NCI-H446 treated with DMSO at 0.1 percent for 48 hours (cell line): ENCODE measurements at regions not wholly inside any gene's neighbourhood (a gene's known extent, or its start where the extent isn't known, plus 50 kb on each side); places are given as distances from the start of the nearest gene placed in this dataset.
A peak's percentile ranks its signal among the peaks of the same experiment; 100 is the strongest.

ENCODE experiments used
- DNase-seq: peaks from one replicate; lab custom pipeline; 2025; lab: John Stamatoyannopoulos, UW

DNA sequence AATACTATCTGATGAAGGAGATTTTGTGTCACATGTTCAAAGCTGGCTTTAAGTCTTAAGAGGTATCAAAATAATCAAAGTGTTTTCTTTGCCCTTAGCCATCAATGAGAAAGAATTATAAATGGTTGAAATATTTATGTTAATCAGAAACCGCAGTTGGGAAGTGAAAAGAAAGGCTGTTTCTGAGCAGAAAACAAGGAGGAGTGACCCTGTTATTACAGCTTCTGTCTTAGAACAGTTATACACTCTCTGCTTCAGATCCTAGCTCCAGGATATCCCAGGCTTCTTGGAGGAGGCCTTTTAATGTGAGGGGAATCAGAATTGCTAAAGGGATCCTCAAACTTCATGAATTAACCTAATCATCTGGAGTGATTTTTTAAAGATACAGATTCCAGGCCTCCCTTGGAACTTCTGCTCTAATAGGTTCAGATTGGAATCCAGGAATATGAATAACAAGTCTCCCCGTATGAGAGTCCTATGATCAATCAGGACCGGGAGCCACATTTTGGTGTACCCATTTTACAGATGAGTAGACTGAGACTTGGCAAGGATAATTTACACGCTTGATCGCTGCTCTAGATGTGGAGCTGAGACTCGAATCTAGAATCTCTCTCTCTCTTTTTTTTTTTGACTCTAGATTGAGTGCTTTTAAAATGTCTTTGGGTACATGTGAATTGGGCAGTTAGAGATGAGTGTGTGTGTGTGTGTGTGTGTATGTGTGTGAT lies 50.8 kb upstream of the JAG1 start:
- no peak for DNase-seq

DNA sequence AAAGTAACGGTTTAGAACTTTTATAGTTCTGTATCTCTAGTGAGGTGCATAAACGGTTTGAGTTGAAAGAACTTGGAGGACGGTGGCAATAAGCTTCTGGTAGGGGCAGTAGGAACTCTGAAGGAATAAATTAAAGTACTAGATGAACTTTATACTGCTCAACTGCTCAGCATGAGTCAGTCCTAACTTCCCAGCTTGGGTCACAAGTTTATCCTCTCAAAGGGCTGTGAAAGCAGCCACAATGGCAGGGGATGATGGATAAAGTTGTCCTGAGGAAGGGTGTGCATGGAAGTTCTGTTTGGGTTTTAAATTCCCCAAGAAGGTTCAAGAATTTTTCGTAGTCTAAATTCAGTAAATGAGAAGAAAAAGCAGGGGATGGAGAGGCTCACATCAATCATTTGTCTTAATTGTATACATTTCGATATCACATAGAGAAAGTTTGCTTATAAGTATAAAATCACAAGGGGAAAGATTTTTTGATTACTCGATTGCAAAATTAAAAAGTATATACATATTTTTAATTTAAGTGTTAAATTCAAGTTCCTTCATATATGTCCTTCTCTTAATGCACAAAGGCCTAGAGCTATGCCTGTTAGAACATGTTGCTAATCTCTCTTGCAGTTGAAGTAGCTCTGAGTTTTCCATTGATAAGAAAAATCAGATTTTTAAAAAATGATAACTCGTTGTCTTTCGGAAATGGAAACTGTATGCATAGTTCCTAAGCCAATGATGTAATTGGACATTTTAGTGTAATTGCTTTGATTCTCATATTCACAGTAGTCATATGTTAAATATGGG lies 55.3 kb upstream of the JAG1 start:
- DNase-seq, result no peak

DNA sequence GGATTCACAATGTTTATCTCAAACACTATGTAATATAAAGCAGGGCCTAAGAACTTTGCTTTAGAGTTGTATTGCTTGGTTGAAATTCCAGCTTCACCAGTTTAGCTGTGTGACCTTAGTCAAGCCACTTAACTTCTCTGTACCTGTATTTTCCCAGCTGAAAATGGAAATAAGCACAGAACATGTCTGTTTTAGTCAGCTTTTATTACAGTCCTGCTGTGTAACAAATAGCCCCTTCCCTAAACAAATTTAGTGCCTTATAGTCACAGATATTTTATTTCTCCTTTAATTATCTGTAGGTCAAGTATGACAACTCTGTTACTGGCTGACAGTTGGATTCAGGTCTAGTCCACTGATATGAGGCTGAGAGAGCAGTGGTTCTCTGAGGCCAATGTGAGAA lies 56.0 kb upstream of the JAG1 start:
- no peak for DNase-seq

DNA sequence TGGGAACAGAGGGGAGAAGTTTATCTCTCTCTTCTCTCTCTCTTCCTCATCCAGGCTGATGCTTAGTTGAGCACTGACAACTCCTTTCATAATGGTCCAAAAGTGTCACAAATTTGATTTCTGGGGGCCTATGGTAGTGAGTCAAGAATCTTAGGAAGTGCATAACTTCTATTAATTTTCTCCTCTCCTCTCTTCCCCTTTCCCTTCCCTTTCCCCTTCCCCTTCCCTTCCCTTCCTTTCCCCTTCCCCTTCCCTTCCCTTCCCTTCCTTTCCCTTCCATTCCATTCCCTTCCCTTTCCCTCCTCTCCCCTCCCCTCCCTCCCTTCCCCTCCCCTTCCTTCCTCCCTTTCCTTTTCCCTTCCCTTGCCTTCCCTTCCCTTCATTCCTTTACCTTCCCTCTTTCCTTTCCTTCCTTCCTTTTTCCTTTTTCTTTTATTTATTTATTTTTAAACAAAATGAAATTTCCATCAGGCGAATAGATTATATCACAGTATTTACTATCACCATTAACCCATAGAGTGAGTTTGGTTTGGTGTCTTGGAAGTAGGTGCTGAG lies 56.9 kb upstream of the JAG1 start:
- no peak for DNase-seq

DNA sequence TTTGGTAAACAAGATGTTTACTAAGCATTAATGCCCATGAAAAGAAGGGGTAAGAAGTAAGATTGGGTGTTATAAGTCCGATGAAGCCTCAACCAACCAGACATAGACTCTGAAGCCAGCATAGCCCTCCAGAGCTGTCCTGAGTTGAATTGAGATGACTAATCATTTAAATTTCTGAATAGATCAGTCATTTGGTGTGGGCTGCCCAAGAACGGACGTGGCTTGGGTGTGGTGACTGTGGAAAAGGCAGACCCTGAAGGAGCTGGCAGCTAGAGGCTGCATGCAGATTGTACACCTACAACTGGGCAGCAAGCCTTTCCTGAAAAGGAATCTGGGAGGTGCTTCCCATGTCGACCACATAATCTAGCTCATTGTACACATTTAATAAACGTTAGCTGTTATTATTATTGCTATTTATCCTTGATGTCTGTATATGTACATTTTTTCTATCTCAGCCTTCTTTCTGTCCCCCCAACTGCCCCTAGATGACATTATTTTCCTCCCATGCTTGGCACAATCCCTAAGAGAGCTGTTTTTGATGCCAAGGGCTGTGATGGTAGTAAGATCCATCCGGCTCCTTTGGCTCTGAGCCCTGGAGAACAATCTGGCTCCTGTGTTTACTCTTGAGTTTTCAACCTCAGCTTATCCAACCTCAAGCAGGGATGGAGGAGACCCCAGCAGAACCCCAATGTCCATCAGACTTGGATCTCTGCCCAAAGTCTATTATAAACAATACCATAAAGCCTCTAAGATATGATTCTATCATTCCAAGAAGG lies 57.6 kb upstream of the JAG1 start:
- DNase-seq, result peak; percentile 88

DNA sequence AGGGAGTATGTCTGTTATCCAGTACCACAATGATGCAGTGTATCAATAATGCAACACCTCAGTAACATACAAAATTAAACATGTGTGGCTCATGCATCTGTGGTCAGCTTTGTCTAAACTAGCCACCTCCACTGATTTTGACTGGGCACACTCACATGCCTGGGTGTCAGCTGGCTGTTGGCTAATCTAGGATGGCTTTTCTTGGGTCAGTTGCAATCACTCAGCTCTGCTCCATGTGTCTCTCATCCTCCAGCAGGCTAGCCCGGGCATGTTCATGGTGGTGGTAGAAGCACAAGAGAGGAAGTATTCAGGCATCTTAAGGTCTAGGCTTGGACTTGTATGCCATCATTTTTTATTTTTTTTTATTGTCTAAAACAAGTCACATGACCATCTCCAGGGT lies 59.3 kb upstream of the JAG1 start:
- DNase-seq, result no peak

DNA sequence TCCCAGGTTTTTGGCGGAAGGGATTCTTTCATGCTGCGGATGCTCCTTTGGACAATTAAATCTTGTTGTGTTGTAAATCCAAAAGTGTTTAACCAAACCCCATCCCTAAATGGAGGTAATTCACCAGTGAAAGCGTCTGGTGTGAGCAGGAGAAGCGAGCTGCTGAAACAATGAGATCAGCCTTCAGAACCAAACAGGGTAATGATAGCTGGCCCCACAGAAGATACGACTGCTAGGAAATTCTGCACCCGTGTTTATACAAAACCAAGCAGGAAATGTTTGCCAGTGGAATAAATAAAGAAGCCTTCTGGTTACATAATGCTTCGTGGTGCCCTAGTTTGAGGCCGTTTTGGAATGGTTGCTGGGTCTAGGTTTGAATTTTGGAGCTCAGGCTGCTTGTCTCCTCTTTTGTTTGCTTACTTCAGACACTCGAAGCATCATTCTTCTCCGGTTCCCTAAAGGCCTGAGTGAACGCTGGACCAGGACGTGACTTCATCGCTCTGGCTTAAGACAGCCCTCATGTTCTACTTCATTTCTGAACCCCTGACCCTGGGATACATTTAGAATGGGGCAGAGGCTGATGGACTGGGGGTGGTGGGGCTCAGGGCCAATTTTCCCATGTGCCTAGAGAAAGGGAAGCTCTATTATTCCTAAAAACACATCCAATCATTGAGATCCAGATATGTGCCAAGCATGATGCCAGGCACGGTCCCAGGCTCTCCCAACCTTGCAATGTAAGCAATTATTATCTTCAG lies 61.6 kb upstream of the JAG1 start:
- DNase-seq, result no peak

DNA sequence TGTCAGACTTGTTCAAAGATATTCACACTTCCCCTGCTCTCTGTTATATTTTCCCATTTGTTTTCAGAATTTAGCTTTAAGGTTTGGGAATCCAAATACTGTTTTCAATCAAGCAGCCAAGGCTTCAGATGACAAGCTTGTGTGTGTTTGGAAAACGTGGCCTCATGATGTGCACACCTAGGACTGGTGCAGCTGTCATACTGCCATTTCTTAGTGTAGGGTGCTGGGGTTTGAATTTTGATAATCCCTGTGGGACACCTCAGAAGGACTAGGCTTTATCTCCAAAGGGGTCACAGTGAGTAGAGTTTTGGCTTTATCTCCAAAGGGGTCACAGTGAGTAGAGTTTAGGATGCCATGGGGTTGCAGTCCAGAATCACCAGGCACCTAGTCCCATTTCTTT lies 65.3 kb upstream of the JAG1 start:
- DNase-seq, result no peak

DNA sequence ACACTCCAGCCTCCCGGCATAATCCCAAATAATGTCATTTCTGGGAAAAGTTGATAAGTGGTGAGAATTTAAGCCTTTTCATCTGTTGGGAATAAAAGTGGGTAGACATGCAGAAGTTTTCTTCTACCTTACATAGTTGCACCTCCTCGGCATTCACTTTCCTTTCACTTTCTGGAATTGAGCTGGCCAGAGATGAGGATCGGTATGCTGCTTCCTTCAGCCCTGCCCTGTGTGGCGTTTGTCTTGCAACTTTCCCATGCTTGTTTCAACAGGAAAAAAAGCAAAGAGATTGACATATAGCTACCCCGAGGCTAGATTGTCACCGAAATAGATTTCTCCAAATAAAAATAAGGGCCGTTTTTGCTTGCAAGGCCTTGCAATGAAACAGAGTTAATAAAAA lies 65.8 kb upstream of the JAG1 start:
- DNase-seq, result no peak

DNA sequence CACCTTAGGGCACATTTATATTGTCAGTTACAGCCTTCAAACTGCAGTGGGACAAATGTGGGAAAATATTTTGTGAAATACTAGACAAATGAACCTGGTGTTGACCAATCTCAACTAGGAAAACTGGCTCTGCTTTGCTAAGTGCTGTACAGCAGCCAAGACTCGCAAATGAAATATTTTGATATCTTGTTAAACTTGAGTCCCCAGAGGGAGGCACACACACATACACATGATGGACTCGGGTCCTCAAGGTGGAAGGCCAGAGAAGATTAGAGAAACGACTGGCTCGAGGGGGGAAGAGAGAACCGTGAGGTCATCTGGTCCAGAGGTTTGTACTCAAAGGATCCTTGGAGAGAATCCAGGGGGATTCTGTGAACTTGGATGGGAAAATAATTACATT lies 67.3 kb upstream of the JAG1 start:
- DNase-seq, result no peak

DNA sequence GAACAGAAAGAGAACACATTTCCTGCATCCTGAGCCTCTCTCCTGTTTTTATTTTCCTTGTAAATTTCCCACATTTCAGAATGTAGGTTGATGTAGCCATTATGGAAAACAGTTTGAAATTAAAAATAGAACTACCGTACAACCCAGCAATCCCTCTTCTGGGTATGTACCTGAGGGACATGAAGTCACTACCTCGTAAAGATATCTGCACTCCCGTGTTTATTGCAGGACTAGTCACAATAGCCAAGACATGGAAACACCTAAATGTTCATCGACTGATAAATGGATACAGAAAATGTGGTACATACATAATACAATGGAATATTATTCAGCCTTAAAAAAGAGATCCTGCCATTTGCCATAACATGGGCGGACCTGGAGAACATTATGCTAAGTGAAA lies 72.0 kb upstream of the JAG1 start:
- no peak for DNase-seq

DNA sequence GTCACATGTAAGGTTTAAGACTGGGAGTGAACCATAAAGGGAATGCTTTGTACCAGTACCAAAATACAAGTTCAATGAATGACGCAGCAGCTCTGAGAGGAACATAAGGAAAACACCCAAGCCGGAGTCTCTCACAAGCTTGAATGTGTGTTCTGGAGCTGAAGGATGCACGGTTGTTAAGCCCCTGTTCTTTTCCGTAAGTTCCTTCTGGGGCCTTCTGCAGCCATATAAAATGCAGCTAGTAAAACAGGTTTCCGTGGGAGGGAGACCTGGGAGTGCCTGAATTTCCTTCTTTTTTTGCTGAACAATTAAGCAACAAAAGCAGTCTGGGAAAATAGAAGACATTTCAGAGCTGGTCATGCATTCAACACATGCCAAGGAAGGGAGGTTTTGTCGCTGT lies 73.2 kb upstream of the JAG1 start:
- DNase-seq, result no peak

DNA sequence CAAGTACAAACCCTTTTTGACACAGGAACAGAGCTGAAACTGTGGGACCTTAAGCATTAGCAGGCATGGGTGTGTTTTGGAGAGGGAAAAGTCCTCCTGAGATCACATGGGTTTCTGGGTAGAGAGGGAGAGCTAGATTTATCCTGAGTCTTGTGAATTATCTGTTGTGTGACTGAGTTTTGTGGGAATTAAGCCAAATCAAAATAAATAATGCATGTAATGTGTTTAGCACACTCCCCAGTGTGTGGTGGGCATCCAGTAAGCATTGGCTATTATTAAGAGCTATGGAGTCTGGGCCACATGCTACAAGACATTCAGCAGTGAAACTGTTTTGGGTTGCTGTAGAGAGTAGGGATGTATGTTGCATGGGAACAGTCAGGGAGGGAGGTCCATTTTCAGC lies 75.3 kb upstream of the JAG1 start:
- no peak for DNase-seq

DNA sequence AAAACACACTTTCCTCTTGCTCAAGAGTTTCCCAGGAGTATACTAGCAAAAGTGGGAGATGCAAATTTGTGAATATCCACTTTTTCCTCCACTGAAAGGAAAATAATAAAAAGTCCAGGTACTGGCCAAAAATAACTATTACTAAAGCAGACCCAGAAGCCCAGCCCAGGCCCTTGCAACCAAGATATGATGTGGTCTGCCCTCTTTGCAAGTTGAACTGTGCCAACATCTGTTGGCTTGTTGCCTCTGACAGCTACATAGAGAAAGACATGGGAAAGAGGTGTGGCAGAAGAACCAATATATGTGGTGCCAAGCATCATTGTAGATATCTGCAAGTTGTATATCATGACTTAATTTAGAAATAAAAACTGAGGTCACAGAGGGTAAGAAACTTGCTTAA lies 78.4 kb upstream of the JAG1 start:
- no peak for DNase-seq

DNA sequence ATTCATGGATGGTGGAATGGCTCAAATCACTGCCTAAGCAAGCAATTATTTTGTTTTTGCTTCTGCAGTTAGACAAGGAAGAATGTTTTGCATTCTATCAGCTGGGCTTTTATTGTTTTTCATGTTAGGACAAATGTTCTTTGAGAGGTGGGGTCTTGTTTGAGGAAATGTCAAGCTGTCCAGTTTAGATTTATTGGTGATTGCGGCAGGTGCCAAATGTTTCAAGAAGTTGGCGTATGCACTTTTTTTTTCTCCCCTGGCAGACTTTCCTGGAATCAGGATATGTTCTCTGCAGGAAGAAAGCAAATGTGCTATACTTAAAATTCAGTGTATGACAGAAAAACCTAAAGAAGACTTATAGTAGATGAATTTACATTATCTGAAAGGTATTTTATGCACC lies 81.0 kb upstream of the JAG1 start:
- DNase-seq, result peak; percentile 9

DNA sequence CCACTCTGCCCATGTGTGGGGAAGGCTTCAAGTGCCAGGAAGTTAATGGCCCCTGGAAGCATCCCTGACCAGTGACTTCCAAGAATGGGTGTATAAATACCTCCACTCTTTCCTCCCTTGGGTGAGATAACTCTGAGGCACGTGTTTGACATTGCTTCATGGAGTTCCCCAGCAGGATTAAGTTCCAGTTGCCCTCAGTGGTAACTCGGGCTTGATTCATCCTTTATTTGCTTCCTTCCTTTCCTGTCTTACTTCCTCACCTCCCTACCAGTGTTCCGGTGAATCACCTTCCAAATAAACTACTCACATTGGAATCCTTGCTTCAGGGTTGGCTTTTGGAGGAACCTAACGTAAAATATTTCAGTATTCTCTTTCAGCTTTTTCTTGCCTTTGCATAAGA lies 84.6 kb upstream of the JAG1 start:
- DNase-seq, result no peak

DNA sequence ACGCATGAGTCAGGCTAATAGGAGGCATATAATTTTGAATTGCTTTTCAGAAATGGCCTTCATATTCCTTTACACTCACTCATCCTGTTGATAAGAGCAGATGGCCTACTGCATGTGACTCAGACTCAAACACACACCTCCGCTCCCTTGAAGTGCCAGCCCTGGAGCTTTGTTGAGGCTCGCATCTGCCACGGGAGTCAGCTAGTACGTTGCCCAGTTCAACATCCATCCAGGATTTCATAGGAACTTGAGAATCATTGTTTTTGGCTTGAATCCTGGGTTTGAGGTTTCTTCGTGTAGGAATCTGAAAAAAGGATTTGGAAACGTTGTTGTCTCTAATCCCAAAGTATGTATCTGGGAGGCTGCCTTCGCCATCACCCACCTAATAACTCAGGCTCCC lies 87.4 kb upstream of the JAG1 start:
- peak; percentile 79 for DNase-seq

DNA sequence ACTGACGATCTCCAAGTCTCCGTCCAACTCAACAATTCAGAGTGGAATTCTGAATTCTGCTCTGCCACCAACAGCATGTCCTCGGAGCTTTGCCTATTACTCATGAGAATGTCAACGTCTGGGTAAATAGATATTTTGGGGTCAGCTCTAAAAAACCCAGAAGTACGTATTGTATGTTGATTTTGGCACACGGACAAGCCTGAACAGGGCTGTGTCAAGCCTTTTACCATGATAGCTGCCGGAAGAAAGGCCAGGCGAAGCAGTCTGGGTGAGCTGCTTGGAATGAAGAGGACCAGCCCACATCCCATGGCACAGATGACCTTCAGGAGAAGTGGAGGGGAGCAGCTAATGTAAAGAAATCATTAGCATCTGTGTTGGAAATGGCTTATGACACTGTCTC lies 88.0 kb upstream of the JAG1 start:
- no peak for DNase-seq

DNA sequence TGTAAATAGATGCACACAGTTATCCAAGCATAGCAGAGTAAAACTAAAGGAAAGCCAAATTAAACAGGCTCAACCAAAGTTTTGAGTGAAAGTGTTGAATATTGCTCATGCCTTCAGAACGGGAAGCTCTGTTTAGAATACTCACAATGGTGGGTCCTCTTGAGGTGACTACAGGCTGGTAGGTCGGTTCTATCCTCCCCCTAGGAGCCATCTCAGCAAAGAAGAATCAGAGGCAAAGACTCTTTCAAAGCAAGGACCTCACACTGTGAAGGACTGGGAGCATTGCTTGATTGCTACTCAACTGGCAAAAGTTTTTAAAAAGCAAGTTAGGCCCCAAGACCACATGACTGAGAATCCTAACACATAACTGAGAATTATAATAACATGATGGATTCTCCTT lies 88.4 kb upstream of the JAG1 start:
- DNase-seq, result no peak

DNA sequence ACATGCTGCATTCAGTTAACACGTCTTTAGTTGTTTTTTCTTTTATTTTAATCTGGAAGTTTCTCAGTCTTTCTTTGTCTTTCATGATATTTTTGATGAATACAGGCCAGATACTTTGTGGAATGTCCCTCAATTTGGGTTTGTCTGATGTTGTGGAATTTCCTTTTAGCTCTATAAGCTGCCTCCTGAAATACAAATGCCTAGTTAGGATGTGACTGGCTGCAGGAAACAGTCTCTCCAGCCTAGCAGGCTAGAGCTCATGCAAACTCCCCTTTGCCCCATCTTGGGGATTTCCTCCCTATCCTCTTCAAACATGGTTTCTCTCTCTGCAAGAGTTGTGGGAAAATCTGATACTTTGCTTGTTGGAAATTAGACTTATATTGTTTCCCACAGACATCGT lies 89.3 kb upstream of the JAG1 start:
- no peak for DNase-seq

DNA sequence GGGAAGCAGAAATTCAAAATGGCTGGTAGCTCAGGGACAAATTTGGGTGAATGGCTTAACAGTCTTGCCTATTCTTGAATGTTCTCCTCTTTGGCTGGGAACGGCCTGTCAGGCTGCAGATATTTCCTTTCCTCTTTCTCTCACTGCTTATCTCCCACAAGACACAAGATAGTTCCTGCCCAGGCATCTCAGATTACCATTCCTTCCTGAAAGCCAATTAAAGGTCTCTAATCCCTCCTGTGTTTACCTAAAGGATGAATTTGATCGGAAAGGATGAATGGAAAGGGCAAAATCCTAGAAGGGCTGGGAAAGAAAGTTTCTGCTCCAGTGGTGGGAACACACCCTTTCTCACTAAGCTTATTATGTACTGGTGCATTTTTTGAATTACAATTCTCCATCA lies 95.9 kb upstream of the JAG1 start:
- no peak for DNase-seq

DNA sequence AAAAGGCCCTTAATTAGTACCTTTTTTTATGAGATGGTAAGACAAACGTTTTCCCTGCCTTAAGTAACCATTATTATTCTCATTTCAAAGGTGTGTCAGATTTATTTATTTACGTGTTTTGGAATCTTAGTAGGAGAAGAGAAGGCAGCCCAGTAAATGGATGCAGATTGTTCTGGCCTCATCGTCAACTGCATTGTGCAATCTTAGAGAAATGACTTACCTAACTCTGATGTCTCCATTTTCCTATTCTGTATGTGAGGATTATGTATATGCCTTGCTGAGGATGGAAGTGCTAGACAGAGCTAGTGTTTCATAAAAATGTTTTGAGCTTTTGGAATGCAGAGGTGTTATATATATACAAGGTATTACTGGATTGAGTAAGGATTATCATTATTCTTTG lies 97.0 kb upstream of the JAG1 start:
- no peak for DNase-seq
